GM10266 (cell line): ENCODE measurements at regions not wholly inside any gene's neighbourhood (a gene's known extent, or its start where the extent isn't known, plus 50 kb on each side); places are given as distances from the start of the nearest gene placed in this dataset.

Experiments used
- DNase-seq: peaks from one replicate; pipeline ENCODE4 v3.0.0; 2012; ENCODE audit errors: extremely low spot score
- TF ChIP-seq, protein P1 (sequence below): IDR thresholded peaks from 2 replicates; pipeline ENCODE4 v1.5.1; 2012; ENCODE audit warnings: mild to moderate bottlenecking, low read depth; ENCODE audit not compliant: control insufficient read depth, insufficient read depth; ENCODE audit errors: missing control alignments

DNA sequence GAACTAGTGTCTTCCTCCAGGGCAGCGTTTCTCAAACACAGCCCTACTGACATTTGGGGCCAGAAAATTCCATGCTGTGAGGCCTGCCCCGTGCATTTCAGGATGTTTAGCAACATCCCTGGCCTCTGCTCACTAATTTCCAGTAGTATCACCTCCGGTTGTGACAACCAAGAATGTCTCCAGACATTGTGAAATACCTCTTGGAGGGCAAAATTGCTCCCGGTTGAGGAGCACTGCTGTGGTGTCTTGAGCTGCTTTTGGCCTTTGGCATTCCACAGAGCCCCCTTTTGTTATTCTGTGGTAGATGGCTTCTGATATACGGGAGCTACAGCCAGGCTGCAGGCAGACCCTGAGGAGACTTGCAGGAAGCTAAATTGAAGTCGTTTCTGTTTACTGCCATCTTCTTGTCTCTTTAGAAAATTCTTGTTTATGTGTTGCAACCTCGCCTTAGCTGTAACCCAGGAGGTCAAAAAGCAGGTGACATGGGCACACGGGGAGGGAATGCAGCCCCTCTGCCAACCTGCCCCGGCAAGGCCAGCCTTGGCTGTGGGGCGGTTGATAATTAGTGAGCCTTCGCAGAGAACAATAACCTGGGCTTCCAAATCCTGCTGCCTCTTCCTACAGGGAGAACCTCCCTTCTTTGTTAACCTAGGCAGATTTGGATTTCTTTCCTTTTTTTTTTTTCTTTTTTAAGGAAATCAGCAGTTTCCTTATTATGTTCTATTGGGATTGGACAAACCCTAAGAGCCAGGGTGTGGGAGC lies 74.7 kb upstream of the AKT3 start:
- DNase-seq: no peak
- TF ChIP-seq, protein P1, sequence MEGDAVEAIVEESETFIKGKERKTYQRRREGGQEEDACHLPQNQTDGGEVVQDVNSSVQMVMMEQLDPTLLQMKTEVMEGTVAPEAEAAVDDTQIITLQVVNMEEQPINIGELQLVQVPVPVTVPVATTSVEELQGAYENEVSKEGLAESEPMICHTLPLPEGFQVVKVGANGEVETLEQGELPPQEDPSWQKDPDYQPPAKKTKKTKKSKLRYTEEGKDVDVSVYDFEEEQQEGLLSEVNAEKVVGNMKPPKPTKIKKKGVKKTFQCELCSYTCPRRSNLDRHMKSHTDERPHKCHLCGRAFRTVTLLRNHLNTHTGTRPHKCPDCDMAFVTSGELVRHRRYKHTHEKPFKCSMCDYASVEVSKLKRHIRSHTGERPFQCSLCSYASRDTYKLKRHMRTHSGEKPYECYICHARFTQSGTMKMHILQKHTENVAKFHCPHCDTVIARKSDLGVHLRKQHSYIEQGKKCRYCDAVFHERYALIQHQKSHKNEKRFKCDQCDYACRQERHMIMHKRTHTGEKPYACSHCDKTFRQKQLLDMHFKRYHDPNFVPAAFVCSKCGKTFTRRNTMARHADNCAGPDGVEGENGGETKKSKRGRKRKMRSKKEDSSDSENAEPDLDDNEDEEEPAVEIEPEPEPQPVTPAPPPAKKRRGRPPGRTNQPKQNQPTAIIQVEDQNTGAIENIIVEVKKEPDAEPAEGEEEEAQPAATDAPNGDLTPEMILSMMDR: no peak

DNA sequence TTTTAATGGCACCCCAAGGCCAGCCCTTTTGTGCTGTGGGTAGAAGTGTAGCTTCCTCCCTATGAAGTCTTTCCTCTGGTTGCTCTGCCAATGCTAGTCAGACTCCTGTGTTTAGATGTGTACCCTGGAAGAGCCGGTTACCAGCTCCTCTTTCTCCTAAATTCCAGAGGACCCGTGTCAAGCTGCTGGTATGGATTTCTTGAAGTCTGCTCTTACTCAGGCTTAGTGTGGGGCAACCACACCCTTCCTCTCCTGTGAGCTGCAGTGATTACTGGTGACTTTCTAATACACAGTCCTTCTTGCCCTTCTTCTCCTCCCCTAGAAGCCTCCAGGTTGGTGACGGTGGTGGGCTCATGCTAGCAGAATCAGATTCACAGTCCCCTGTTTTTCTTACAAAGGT lies 74.1 kb upstream of the AKT3 start:
- TF ChIP-seq, protein P1: no peak
- DNase-seq: no peak

DNA sequence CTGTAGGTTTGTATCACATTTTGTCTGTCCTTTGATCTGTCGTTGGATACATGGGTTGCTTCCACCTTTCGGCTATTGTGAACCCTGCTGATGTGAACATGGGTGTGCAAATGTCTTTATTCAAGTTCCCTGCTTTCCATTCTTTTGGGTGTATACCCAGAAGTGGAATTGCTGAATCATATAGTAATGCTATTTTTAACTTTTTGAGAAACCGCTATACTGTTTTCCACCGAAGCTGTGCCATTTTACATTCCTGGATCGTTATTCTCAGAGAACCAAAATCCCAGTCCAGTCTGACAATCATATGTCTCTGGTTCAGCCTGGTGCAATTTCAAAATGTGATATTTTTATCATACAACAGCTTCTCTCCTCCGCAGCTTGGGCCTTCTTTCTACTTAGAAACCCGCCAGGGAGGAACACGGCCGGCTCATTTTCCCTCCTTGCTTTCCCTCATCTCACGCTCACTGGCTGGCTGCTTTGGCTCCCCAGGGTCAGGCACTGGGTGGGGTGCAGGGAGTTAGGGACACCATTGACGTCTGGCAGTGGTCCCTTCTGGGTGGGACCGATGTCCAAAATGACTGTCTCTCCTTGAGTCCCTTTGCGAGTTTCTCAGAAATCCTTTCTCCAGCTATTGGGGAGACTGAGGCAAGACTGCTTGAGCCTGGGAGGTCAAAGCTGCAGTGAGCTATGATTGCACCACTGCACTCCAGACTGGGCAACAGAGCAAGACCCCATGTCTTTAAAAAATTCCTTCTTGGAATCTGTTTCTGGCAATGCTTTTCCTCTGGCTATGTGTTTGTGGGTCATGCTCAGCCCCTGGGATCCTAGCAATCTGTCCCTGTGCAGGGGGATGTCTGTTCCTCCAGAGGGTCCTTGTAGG lies 73.5 kb upstream of the AKT3 start:
- TF ChIP-seq, protein P1: no peak
- no peak for DNase-seq

DNA sequence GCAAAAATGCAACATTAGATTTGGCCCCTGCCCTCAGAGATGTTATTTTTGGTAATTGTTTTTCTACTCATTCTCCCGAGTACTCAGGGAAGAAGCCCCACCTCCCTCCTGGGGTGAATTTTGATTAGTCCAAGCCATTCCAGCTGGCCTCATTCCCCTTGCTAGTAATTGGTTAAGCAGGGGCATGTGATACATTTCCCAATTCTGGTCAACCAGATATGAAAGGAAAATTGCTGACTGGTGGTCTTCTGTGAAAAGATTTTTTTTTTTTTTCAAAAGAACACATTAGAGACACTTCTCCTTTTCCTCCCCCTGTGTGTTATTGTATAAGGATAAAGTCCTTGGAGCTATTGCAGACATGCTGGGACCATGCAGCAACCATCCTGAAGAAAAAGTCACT lies 71.1 kb upstream of the AKT3 start:
- no peak for DNase-seq
- TF ChIP-seq, protein P1: no peak

DNA sequence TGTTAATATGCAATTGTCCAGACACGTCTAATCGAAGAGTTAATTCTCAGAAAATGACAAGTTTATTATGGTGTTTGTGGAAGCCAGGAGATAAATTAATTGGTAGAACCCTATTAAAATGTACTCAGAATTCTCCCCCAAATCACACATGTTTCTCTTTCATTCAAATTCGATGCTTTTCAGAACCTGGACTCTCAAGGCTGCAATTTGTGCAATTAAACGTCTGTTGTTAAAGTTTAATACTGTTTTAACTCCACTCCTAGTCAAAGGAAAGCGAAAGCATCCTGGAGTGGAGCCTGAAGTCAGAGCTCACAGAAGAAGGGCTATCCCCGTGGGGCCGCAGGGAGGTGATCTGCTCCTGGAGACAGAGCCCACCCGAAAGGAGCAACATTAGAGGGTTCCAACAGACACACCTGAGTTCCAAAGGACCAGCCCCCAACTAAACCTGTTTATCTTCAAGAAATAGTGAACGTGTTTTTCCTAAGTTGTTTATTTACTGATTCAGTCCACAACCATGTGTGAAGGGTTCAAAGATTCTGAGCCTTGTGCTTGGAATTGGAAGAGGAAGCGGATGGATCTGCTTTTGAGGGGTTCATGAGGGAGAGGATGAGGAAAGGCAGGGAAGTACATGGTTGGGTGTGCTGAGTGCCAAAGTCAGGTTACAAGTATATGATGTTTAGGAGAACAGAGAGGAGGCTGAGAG lies 68.0 kb upstream of the AKT3 start:
- DNase-seq: no peak
- TF ChIP-seq, protein P1: no peak

DNA sequence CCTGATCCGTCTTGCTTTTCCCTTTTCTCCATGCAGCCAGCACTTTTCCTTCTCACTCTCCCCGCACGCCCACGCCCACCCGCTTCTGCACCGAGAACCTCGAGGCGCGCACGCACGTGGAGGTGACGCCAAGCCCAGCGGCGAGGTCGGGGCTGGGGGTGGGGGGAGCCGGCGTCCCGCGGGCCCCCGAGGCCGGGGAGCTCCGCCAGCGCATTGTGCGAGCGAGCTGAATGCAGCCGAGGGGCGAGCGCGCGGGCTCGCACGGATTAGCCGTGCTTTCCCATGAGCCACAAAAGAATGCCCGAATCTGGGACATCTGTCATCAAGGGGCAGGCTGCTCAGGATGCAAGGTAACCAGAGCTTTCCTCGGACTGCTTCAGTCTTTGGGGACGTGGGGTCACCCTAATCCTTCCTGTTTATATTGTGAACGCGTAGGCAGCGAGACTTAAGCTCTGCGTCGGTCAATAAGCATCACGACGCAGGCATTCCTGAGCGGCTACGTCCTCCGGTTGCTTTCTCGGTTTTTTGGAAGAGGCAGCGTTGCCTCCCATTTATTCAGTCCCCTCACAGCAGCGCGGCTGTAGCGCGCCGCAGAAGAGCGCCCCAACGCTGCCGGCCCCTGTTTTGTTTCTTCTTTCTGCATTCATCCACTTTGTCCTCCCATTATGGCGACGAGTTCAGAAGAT lies 67.3 kb upstream of the AKT3 start:
- no peak for DNase-seq
- TF ChIP-seq, protein P1: no peak
